SK-N-MC (cell line): ENCODE measurements at regions not wholly inside any gene's neighbourhood (a gene's known extent, or its start where the extent isn't known, plus 50 kb on each side); places are given as distances from the start of the nearest gene placed in this dataset.

ENCODE experiments used
- EZH2 ChIP-seq: fragments of 200-600 bp; sonication (generic); IDR thresholded peaks from one replicate; pipeline ENCODE4 v1.6.1; 2017; ENCODE audit warnings: antibody characterized with exemption
- FOXP2 ChIP-seq: optimal IDR thresholded peaks from 2 replicates; pipeline ENCODE3; 2011; ENCODE audit warnings: mild to moderate bottlenecking, moderate library complexity; ENCODE audit not compliant: insufficient read depth; ENCODE audit errors: extremely low read length, control extremely low read depth
- POLR2AphosphoS5 ChIP-seq: IDR thresholded peaks from 2 replicates; pipeline ENCODE4 v1.6.1; 2012; ENCODE audit warnings: mild to moderate bottlenecking, low read depth, low read length, borderline replicate concordance

GRCh38 chr4:34373456-34373855, 1870.9 kb downstream of the ARAP2 start:
- TF ChIP-seq POLR2AphosphoS5 (no peak), EZH2 (no peak), FOXP2 (no peak)
